ENCODE measurements at regions not wholly inside any gene's neighbourhood (a gene's known extent, or its start where the extent isn't known, plus 50 kb on each side); places are given as distances from the start of the nearest gene placed in this dataset.
"Not testable (repeated sequence)": the region's sequence is repeated elsewhere in the genome, so short reads cannot be mapped to it uniquely, and the experiment has no call there.

- not testable (repeated sequence) for DNase-seq
These were observed 51.0 kb upstream of the CDYL start for GRCh38 chr6:4725136-4725760.

GRCh38 chr6:4724727-4725126 lies 51.5 kb upstream of the CDYL start:
- DNase-seq = peak in 1 of 2 experiments; percentile 42

- DNase-seq = no peak
These were observed 52.8 kb upstream of the CDYL start for GRCh38 chr6:4723383-4723782.

GRCh38 chr6:4721368-4721767 lies 54.8 kb upstream of the CDYL start:
- DNase-seq = not testable (repeated sequence)

GRCh38 chr6:4719491-4719890 lies 56.7 kb upstream of the CDYL start:
- no peak for DNase-seq

- DNase-seq = no peak
These were observed 58.3 kb upstream of the CDYL start for GRCh38 chr6:4717856-4718255.

- DNase-seq = no peak
These were observed 59.1 kb upstream of the CDYL start for GRCh38 chr6:4717124-4717523.

- DNase-seq = no peak
These were observed 61.2 kb upstream of the CDYL start for GRCh38 chr6:4714961-4715501.

- no peak for DNase-seq
These were observed 63.9 kb upstream of the CDYL start for GRCh38 chr6:4712291-4712690.

- no peak for DNase-seq
These were observed 69.2 kb upstream of the CDYL start for GRCh38 chr6:4707011-4707410.

- DNase-seq = no peak
These were observed 70.4 kb upstream of the CDYL start for GRCh38 chr6:4705809-4706208.

- no peak for DNase-seq
These were observed 72.8 kb upstream of the CDYL start for GRCh38 chr6:4703382-4703781.

GRCh38 chr6:4698901-4699659 lies 77.1 kb upstream of the CDYL start:
- DNase-seq = no peak

- no peak for DNase-seq
These were observed 82.8 kb upstream of the CDYL start for GRCh38 chr6:4693173-4693970.

GRCh38 chr6:4692664-4693063 lies 83.5 kb upstream of the CDYL start:
- DNase-seq = no peak

- no peak for DNase-seq
These were observed 87.9 kb upstream of the CDYL start for GRCh38 chr6:4687989-4688947.

- DNase-seq = no peak
These were observed 88.6 kb upstream of the CDYL start for GRCh38 chr6:4687656-4687988.

GRCh38 chr6:4682431-4683097 lies 93.6 kb upstream of the CDYL start:
- DNase-seq = no peak

GRCh38 chr6:4678506-4679300 lies 97.5 kb upstream of the CDYL start:
- DNase-seq = no peak

GRCh38 chr6:4677751-4678065 lies 98.5 kb upstream of the CDYL start:
- DNase-seq = no peak
